Caco-2 (cell line): ENCODE measurements at regions not wholly inside any gene's neighbourhood (a gene's known extent, or its start where the extent isn't known, plus 50 kb on each side); places are given as distances from the start of the nearest gene placed in this dataset.
"Not testable (repeated sequence)": the region's sequence is repeated elsewhere in the genome, so short reads cannot be mapped to it uniquely, and the experiment has no call there.

ENCODE experiments used
- BruUV-seq: library from RNA; stranded (reverse); fragments of 400-500 nt; replicated peaks from 2 replicates; lab custom pipeline; 2021; lab: Mats Ljungman, UMichigan
- CTCF ChIA-PET: fragments of 300-600 bp; sonication (Branson Sonifier 250); formaldehyde crosslinking; loops from one replicate; lab custom pipeline; 2022; ENCODE audit warnings: antibody characterized with exemption; lab: Charles Lee
- POLR2A ChIA-PET: fragments of 300-600 bp; sonication (Branson Sonifier 250); formaldehyde crosslinking; loops from one replicate; lab custom pipeline; 2022; ENCODE audit warnings: antibody characterized with exemption; lab: Charles Lee
- DNase-seq, 2 experiments: peaks; one replicate each; pipeline versions ENCODE4 v3.0.0 to v3.0.0-alpha.2; 2020 to 2022
- H3K27me3 ChIP-seq: replicated peaks from 2 replicates; pipeline ENCODE4 v1.6.0; 2011; ENCODE audit warnings: low read length; ENCODE audit not compliant: control insufficient read depth, insufficient read depth
- H3K36me3 ChIP-seq: 2 replicates; pipeline ENCODE4 v1.5.1; 2011; ENCODE audit warnings: low read length; ENCODE audit not compliant: control insufficient read depth, insufficient read depth
- H3K4me1 ChIP-seq: fragments of 250-450 bp; sonication (Bioruptor Pico); 2 replicates; pipeline ENCODE4 v1.5.1; 2020; ENCODE audit warnings: mild to moderate bottlenecking
- H3K4me3 ChIP-seq: 2 replicates; pipeline ENCODE4 v1.5.1; 2011; ENCODE audit warnings: low read depth, mild to moderate bottlenecking, control low read depth, low read length
- H3K9me3 ChIP-seq: fragments of 250-450 bp; sonication (Bioruptor Pico); 2 replicates; pipeline ENCODE4 v1.5.1; 2020; ENCODE audit warnings: mild to moderate bottlenecking, moderate library complexity
- H3K27ac Mint-ChIP-seq: one replicate; pipeline ENCODE4 v1.8.0; 2022; ENCODE audit warnings: mixed read lengths; ENCODE audit not compliant: unreplicated experiment
- H3K27me3 Mint-ChIP-seq: one replicate; pipeline ENCODE4 v1.8.0; 2022; ENCODE audit warnings: mixed read lengths; ENCODE audit not compliant: insufficient read depth, unreplicated experiment
- H3K36me3 Mint-ChIP-seq: one replicate; pipeline ENCODE4 v1.8.0; 2022; ENCODE audit warnings: mild to moderate bottlenecking, mixed read lengths; ENCODE audit not compliant: insufficient read depth, unreplicated experiment
- H3K4me1 Mint-ChIP-seq: one replicate; pipeline ENCODE4 v1.8.0; 2022; ENCODE audit warnings: low read depth, mixed read lengths; ENCODE audit not compliant: unreplicated experiment
- H3K4me3 Mint-ChIP-seq: one replicate; pipeline ENCODE4 v1.8.0; 2022; ENCODE audit warnings: mild to moderate bottlenecking, moderate library complexity, mixed read lengths; ENCODE audit not compliant: unreplicated experiment
- H3K9me3 Mint-ChIP-seq: one replicate; pipeline ENCODE4 v1.8.0; 2022; ENCODE audit warnings: mixed read lengths; ENCODE audit not compliant: unreplicated experiment
- intact Hi-C: fragments of 100-400 bp; cut with micrococcal nuclease; formaldehyde crosslinking; loops from one replicate; pipeline ENCODE4 v1.10.0; 2022; ENCODE audit not compliant: unreplicated experiment
- TF ChIP-seq, protein P1 (sequence below), 2 experiments: fragments of 200-600 bp in 1 of 2; IDR thresholded peaks; 1 replicate in 1 of 2; 2 replicates in 1 of 2; pipeline versions ENCODE4 v1.5.1 to v1.8.0; 2011 to 2022; ENCODE audit warnings: antibody characterized with exemption in 1 of 2, control low read depth in 1 of 2, inconsistent platforms in 1 of 2, low read depth in 1 of 2, low read length in 1 of 2, mild to moderate bottlenecking in 1 of 2, moderate library complexity in 1 of 2; ENCODE audit not compliant: insufficient read depth in 1 of 2, severe bottlenecking in 1 of 2, unreplicated experiment in 1 of 2

DNA sequence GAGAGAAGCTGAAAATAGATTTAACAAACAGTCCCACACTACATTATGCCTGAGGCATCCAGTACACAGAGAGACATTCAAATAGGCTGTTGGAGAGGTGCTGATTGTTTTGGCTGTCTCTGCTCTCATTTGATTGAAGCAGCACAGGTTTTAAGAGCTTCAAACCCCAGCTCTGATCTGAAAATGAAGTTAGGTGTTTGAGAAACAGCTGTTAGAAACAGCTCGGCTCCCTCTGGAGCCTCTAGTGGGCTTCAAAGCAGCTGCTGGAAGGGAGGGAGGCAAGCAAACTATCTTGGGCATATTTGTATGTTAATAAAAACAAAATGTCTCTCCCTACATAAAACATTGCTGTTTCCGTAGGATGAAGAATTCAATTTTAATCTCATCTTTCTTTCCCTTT is 607.3 kb upstream of the GOT2 start:
- BruUV-seq: no TSS peak
- no peak overlapping the region for H3K27ac Mint-ChIP-seq
- Histone ChIP-seq H3K9me3 (no peaks in the 10 kb centered on the region), H3K4me3 (no peak overlapping the region), H3K36me3 (no peaks in the 10 kb centered on the region), H3K27me3 (no peaks in the 10 kb centered on the region), H3K4me1 (no peaks in the 10 kb centered on the region)
- CTCF ChIA-PET: interaction anchor here (0.6 kb wide), 1 partner anchor 395 kb away, joined by 4 read pairs; no protein-coding TSS in a partner anchor
- no peaks in the 10 kb centered on the region for H3K4me1 Mint-ChIP-seq
- POLR2A ChIA-PET: no interaction called here
- H3K4me3 Mint-ChIP-seq: no peak overlapping the region
- TF ChIP-seq, protein P1, sequence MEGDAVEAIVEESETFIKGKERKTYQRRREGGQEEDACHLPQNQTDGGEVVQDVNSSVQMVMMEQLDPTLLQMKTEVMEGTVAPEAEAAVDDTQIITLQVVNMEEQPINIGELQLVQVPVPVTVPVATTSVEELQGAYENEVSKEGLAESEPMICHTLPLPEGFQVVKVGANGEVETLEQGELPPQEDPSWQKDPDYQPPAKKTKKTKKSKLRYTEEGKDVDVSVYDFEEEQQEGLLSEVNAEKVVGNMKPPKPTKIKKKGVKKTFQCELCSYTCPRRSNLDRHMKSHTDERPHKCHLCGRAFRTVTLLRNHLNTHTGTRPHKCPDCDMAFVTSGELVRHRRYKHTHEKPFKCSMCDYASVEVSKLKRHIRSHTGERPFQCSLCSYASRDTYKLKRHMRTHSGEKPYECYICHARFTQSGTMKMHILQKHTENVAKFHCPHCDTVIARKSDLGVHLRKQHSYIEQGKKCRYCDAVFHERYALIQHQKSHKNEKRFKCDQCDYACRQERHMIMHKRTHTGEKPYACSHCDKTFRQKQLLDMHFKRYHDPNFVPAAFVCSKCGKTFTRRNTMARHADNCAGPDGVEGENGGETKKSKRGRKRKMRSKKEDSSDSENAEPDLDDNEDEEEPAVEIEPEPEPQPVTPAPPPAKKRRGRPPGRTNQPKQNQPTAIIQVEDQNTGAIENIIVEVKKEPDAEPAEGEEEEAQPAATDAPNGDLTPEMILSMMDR (IDR thresholded peaks at IDR 0.05; ENCODE audit: insufficient read depth in 1 of 2, low read depth in 1 of 2, low read length in 1 of 2, severe bottlenecking in 1 of 2, unreplicated experiment in 1 of 2): no peak
- peaks cover 8% of the 10 kb centered on the region for H3K27me3 Mint-ChIP-seq
- intact Hi-C loops: no loop called here
- DNase-seq: no peak
- no peaks in the 10 kb centered on the region for H3K9me3 Mint-ChIP-seq
- H3K36me3 Mint-ChIP-seq: no peaks in the 10 kb centered on the region

- Histone ChIP-seq H3K9me3 (no peaks in the 10 kb centered on the region), H3K4me3 (no peak overlapping the region), H3K4me1 (no peaks in the 10 kb centered on the region), H3K27me3 (no peaks in the 10 kb centered on the region), H3K36me3 (no peaks in the 10 kb centered on the region)
- Mint-ChIP-seq H3K9me3 (no peaks in the 10 kb centered on the region), H3K4me1 (no peaks in the 10 kb centered on the region), H3K4me3 (no peak overlapping the region), H3K27ac (no peak overlapping the region), H3K27me3 (peaks cover 7% of the 10 kb centered on the region), H3K36me3 (no peaks in the 10 kb centered on the region)
- BruUV-seq: no TSS peak
- POLR2A ChIA-PET: no interaction called here
- CTCF ChIA-PET: no interaction called here
- intact Hi-C loops: no loop called here
- no peak for DNase-seq
- TF ChIP-seq, protein P1 (IDR thresholded peaks at IDR 0.05; ENCODE audit: insufficient read depth in 1 of 2, low read depth in 1 of 2, low read length in 1 of 2, severe bottlenecking in 1 of 2, unreplicated experiment in 1 of 2): no peak
These were observed 605.8 kb upstream of the GOT2 start for GRCh38 chr16:59339871-59340270.

- Mint-ChIP-seq H3K27me3 (peaks cover 5% of the 10 kb centered on the region), H3K9me3 (peaks cover 9% of the 10 kb centered on the region)
These were observed 602.1 kb upstream of the GOT2 start for GRCh38 chr16:59336136-59336695.

GRCh38 chr16:59331708-59332107 is 597.6 kb upstream of the GOT2 start:
- H3K4me3 ChIP-seq, H3K4me3 Mint-ChIP-seq, BruUV-seq, H3K27ac Mint-ChIP-seq, intact Hi-C loops, H3K36me3 ChIP-seq, H3K4me1 ChIP-seq, H3K27me3 Mint-ChIP-seq, H3K36me3 Mint-ChIP-seq, H3K4me1 Mint-ChIP-seq, H3K9me3 ChIP-seq, H3K9me3 Mint-ChIP-seq, DNase-seq, H3K27me3 ChIP-seq, CTCF ChIA-PET, POLR2A ChIA-PET: not testable (repeated sequence)

More at GRCh38 chr16:59336136-59336695, 602.1 kb upstream of the GOT2 start:
- no peak overlapping the region for H3K4me3 Mint-ChIP-seq
- Histone ChIP-seq H3K9me3 (no peaks in the 10 kb centered on the region), H3K27me3 (no peaks in the 10 kb centered on the region), H3K36me3 (no peaks in the 10 kb centered on the region), H3K4me1 (no peaks in the 10 kb centered on the region), H3K4me3 (no peak overlapping the region)
- H3K4me1 Mint-ChIP-seq: no peaks in the 10 kb centered on the region
- no TSS peak for BruUV-seq
- TF ChIP-seq, protein P1 (IDR thresholded peaks at IDR 0.05; ENCODE audit: insufficient read depth in 1 of 2, low read depth in 1 of 2, low read length in 1 of 2, severe bottlenecking in 1 of 2, unreplicated experiment in 1 of 2): no peak
- no peak for DNase-seq
- no peak overlapping the region for H3K27ac Mint-ChIP-seq
- H3K36me3 Mint-ChIP-seq: no peaks in the 10 kb centered on the region
- intact Hi-C loops: no loop called here
- CTCF ChIA-PET: no interaction called here
- POLR2A ChIA-PET: no interaction called here
